ENCODE measurements at regions not wholly inside any gene's neighbourhood (a gene's known extent, or its start where the extent isn't known, plus 50 kb on each side); places are given as distances from the start of the nearest gene placed in this dataset.
"Not testable (repeated sequence)": the region's sequence is repeated elsewhere in the genome, so short reads cannot be mapped to it uniquely, and the experiment has no call there.

DNA sequence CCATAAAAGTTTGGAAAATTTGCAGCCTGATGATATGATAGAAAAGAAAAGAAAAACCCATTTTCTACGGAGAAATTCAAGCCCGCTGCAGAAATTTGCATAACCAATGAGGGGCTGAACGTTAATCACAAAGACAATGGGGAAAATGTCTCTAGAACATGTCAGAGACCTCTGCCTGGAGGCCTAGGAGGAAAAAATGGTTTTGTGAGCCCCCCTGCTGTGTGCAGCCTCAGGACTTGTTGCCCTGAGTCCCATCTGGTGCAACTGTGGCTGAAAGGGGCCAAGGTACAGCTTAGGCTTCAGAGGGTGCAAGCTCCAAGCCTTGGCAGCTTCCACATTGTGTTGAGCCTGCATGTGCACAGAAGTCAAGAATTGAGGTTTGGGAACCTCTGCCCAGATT is 1267.4 kb upstream of the GOT2 start:
- FAIRE-seq (no peak), DNase-seq (ENCODE audit: insufficient read length) (no peak)
- TF ChIP-seq POLR2A (IDR thresholded peaks at IDR 0.05; ENCODE audit: low read depth, low read length): no peak
- TF ChIP-seq POLR2AphosphoS5 (IDR thresholded peaks at IDR 0.05; ENCODE audit: low read depth, low read length): no peak
- no peak for TF ChIP-seq TAF1 (IDR thresholded peaks at IDR 0.05; ENCODE audit: borderline replicate concordance, low read depth, low read length)

GRCh38 chr16:59997706-59998105 is 1263.6 kb upstream of the GOT2 start:
- FAIRE-seq (no peak), DNase-seq (ENCODE audit: insufficient read length) (no peak)
- TF ChIP-seq POLR2A (IDR thresholded peaks at IDR 0.05; ENCODE audit: low read depth, low read length) (no peak), POLR2AphosphoS5 (IDR thresholded peaks at IDR 0.05; ENCODE audit: low read depth, low read length) (no peak), TAF1 (IDR thresholded peaks at IDR 0.05; ENCODE audit: borderline replicate concordance, low read depth, low read length) (no peak)

DNA sequence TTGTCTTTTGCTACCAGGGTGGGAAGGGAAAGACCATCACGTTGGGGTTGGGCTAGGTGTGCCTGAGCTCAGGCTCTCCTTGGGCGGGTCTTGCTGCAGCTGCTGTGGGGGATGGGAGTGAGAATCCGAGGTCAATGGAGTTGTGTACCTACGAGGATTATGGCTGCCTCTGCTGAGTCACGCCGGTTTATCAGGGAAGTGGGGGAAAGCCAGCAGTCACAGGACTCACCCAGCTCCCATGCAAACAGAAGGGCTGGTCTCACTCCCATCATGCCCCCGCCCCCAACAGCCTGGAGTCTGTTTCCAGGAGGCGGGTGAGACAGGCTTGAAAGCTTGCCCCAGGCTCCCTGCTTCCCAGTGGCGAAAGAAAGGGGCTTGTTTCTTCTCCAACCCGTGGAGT is 1259.0 kb upstream of the GOT2 start:
- FAIRE-seq: no peak
- TF ChIP-seq POLR2AphosphoS5 (IDR thresholded peaks at IDR 0.05; ENCODE audit: low read depth, low read length): no peak
- no peak for TF ChIP-seq POLR2A (IDR thresholded peaks at IDR 0.05; ENCODE audit: low read depth, low read length)
- no peak for TF ChIP-seq TAF1 (IDR thresholded peaks at IDR 0.05; ENCODE audit: borderline replicate concordance, low read depth, low read length)
- DNase-seq (ENCODE audit: insufficient read length): no peak

GRCh38 chr16:59991171-59991570 is 1257.1 kb upstream of the GOT2 start:
- TF ChIP-seq TAF1 (IDR thresholded peaks at IDR 0.05; ENCODE audit: borderline replicate concordance, low read depth, low read length) (no peak), POLR2AphosphoS5 (IDR thresholded peaks at IDR 0.05; ENCODE audit: low read depth, low read length) (no peak), POLR2A (IDR thresholded peaks at IDR 0.05; ENCODE audit: low read depth, low read length) (no peak)
- no peak for DNase-seq (ENCODE audit: insufficient read length)

DNA sequence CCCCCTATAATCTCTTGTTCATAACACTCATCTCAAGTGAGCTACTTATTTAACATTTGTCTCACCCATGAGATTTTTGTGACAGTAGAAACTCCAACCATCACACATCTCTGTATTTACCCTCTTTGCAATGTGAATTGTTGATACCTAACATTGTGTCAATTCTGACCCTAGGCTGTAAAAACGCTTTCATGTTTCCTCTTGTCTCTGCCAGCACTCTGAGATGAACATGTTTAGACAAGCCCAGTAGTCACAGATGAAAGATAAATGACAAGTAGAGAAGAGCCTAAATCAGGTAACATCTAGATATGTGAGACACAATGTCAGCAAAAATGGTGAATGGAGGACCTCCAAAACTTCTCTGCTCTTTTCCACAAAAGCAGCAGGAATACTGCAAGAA is 1254.5 kb upstream of the GOT2 start:
- DNase-seq (ENCODE audit: insufficient read length) (no peak), FAIRE-seq (no peak)
- TF ChIP-seq POLR2A (IDR thresholded peaks at IDR 0.05; ENCODE audit: low read depth, low read length): no peak
- TF ChIP-seq TAF1 (IDR thresholded peaks at IDR 0.05; ENCODE audit: borderline replicate concordance, low read depth, low read length): no peak
- no peak for TF ChIP-seq POLR2AphosphoS5 (IDR thresholded peaks at IDR 0.05; ENCODE audit: low read depth, low read length)

More at GRCh38 chr16:59991171-59991570, 1257.1 kb upstream of the GOT2 start:
- no peak for FAIRE-seq

DNA sequence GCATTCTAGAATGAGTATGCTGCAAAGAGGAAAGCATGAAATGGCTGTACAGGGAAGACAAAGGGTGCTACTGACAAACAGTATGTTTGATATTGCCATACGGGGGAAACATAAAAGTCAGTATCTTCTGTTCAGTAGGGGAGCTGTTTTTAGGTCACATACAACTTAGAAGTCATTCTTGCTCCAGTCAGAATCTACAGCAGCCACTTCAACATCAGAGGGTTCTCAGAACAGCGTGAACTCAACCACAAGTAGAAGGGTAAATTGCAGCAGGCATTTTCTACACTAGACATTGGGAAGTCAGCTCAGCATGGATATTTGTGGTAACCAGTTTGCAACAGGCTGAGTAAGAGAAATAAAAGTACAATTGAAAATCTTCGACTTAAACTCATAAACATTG is 1241.8 kb upstream of the GOT2 start:
- FAIRE-seq: no peak
- no peak for TF ChIP-seq POLR2A (IDR thresholded peaks at IDR 0.05; ENCODE audit: low read depth, low read length)
- no peak for TF ChIP-seq TAF1 (IDR thresholded peaks at IDR 0.05; ENCODE audit: borderline replicate concordance, low read depth, low read length)
- no peak for TF ChIP-seq POLR2AphosphoS5 (IDR thresholded peaks at IDR 0.05; ENCODE audit: low read depth, low read length)
- no peak for DNase-seq (ENCODE audit: insufficient read length)

- no peak for TF ChIP-seq TAF1 (IDR thresholded peaks at IDR 0.05; ENCODE audit: borderline replicate concordance, low read depth, low read length)
- TF ChIP-seq POLR2A (IDR thresholded peaks at IDR 0.05; ENCODE audit: low read depth, low read length): no peak
- no peak for TF ChIP-seq POLR2AphosphoS5 (IDR thresholded peaks at IDR 0.05; ENCODE audit: low read depth, low read length)
- no peak for DNase-seq (ENCODE audit: insufficient read length)
- FAIRE-seq: no peak
These were observed 1239.8 kb upstream of the GOT2 start for GRCh38 chr16:59973966-59974365.

DNA sequence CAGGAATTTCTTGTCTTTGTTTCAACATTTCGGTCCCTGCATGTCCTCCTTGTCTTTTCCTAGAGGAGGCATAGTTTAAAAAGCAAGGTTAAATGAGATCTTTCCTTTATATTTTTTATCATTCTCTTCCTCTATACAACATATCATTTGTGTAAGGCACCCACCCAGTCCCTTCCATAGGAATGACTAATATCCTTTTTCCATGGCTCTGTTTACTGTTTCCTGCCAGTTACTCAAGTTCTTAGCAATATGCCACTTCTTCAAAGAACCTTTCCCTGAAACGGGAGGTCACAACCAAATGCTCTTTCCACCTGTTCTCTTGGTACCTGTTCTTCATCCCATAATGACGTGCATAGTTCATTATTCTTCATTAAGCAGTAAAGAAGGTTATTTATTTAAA is 1237.1 kb upstream of the GOT2 start:
- TF ChIP-seq POLR2AphosphoS5 (IDR thresholded peaks at IDR 0.05; ENCODE audit: low read depth, low read length): no peak
- no peak for TF ChIP-seq POLR2A (IDR thresholded peaks at IDR 0.05; ENCODE audit: low read depth, low read length)
- DNase-seq (ENCODE audit: insufficient read length) (no peak), FAIRE-seq (no peak)

- no peak for DNase-seq (ENCODE audit: insufficient read length)
- FAIRE-seq: no peak
- TF ChIP-seq TAF1 (IDR thresholded peaks at IDR 0.05; ENCODE audit: borderline replicate concordance, low read depth, low read length) (no peak), POLR2A (IDR thresholded peaks at IDR 0.05; ENCODE audit: low read depth, low read length) (no peak), POLR2AphosphoS5 (IDR thresholded peaks at IDR 0.05; ENCODE audit: low read depth, low read length) (no peak)
These were observed 1230.3 kb upstream of the GOT2 start for GRCh38 chr16:59964232-59964924.

GRCh38 chr16:59959311-59959710 is 1225.2 kb upstream of the GOT2 start:
- TF ChIP-seq POLR2AphosphoS5 (IDR thresholded peaks at IDR 0.05; ENCODE audit: low read depth, low read length): no peak
- TF ChIP-seq TAF1 (IDR thresholded peaks at IDR 0.05; ENCODE audit: borderline replicate concordance, low read depth, low read length): no peak
- no peak for TF ChIP-seq POLR2A (IDR thresholded peaks at IDR 0.05; ENCODE audit: low read depth, low read length)
- DNase-seq (ENCODE audit: insufficient read length) (no peak), FAIRE-seq (no peak)

DNA sequence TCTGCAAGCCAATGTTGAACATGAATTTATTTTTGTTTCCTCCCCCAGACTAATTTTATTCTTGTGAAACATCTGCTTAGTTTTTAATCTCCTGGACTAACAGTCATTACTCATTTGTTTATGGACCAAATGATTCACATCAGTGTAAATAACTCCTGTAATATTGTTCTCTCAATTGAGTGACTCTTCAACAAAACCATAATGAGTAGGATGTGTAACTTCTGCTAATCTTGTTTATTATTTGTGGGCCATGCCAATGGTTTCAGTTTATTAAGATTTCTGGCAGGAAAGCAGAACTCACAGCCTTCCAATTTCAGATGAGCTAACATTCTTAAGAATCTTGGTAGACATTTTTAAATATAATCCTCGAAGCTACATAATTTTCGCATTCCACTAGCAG is 1216.3 kb upstream of the GOT2 start:
- TF ChIP-seq TAF1 (IDR thresholded peaks at IDR 0.05; ENCODE audit: borderline replicate concordance, low read depth, low read length) (no peak), POLR2AphosphoS5 (IDR thresholded peaks at IDR 0.05; ENCODE audit: low read depth, low read length) (no peak), POLR2A (IDR thresholded peaks at IDR 0.05; ENCODE audit: low read depth, low read length) (no peak)
- FAIRE-seq (no peak), DNase-seq (ENCODE audit: insufficient read length) (no peak)

DNA sequence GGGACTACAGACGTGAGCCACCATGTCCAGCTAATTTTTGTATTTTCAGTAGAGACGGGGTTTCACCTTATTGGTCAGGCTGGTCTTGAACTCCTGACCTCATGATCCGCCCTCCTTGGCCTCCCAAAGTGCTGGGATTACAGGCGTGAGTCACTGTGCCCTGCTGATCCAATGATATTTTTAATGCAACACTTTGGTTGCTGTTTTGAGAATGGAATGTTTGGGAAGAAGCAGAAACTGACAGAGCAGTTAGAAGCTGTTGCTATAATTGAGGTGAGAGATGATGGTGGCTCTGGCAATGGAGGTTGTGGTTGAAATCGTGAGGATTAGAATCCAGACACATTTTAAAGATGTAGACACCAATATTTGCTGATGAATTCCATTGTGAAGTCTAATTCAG is 1209.9 kb upstream of the GOT2 start:
- not testable (repeated sequence) for FAIRE-seq; DNase-seq (ENCODE audit: insufficient read length)

- FAIRE-seq: no peak
- TF ChIP-seq POLR2AphosphoS5 (IDR thresholded peaks at IDR 0.05; ENCODE audit: low read depth, low read length) (no peak), POLR2A (IDR thresholded peaks at IDR 0.05; ENCODE audit: low read depth, low read length) (no peak), TAF1 (IDR thresholded peaks at IDR 0.05; ENCODE audit: borderline replicate concordance, low read depth, low read length) (no peak)
- DNase-seq (ENCODE audit: insufficient read length): no peak
These were observed 1207.5 kb upstream of the GOT2 start for GRCh38 chr16:59941594-59941993.

Data from GM12892 (cell line).